Ishikawa (cell line): ENCODE measurements at regions not wholly inside any gene's neighbourhood (a gene's known extent, or its start where the extent isn't known, plus 50 kb on each side); places are given as distances from the start of the nearest gene placed in this dataset.

ENCODE experiments used
- CEBPB ChIP-seq: IDR thresholded peaks from 2 replicates; pipeline ENCODE4 v1.6.1; 2012
- CREB1 ChIP-seq: IDR thresholded peaks from 2 replicates; pipeline ENCODE4 v1.6.1; 2012; ENCODE audit warnings: low read depth
- EGR1 ChIP-seq: IDR thresholded peaks from 2 replicates; pipeline ENCODE4 v1.6.1; 2012
- EP300 ChIP-seq: IDR thresholded peaks from 2 replicates; pipeline ENCODE4 v1.6.1; 2012; ENCODE audit warnings: borderline replicate concordance
- FOXM1 ChIP-seq: IDR thresholded peaks from 2 replicates; pipeline ENCODE4 v1.6.1; 2012; ENCODE audit warnings: low read depth, borderline replicate concordance
- TAF1 ChIP-seq: IDR thresholded peaks from 2 replicates; pipeline ENCODE4 v1.6.1; 2012; ENCODE audit warnings: low read depth, mild to moderate bottlenecking
- TCF12 ChIP-seq: IDR thresholded peaks from 2 replicates; pipeline ENCODE4 v1.6.1; 2012; ENCODE audit warnings: low read depth
- YY1 ChIP-seq: IDR thresholded peaks from 2 replicates; pipeline ENCODE4 v1.6.1; 2012; ENCODE audit warnings: low read depth
- TF ChIP-seq, protein P1 (sequence below): IDR thresholded peaks from 2 replicates; pipeline ENCODE4 v1.6.1; 2012; ENCODE audit warnings: low read depth, mild to moderate bottlenecking
- TF ChIP-seq, protein P2 (sequence below): IDR thresholded peaks from 2 replicates; pipeline ENCODE4 v1.6.1; 2012

DNA sequence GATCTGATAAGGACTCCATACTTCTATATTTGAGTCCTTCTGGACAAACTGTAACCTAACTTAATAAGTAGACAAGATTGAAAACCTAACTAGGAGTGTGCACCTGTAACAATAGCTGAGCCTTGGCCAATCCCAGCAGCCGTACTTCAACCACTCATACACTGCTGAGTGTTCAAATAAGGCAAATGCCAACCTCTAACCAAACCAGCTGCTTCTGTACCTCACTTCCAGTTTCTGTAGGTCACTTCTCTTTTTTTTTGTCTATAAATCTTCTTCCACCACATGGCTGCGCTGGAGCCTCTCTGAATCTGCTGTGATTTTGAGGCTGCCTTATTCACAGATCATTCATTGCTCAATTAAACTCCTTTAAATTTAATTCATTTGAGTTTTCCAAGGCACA is 753.2 kb downstream of the DNAJB9 start:
- TF ChIP-seq CREB1 (no peak), CEBPB (no peak), TCF12 (no peak), YY1 (no peak), EGR1 (no peak), FOXM1 (no peak), EP300 (no peak), TAF1 (no peak)
- TF ChIP-seq, protein P1, sequence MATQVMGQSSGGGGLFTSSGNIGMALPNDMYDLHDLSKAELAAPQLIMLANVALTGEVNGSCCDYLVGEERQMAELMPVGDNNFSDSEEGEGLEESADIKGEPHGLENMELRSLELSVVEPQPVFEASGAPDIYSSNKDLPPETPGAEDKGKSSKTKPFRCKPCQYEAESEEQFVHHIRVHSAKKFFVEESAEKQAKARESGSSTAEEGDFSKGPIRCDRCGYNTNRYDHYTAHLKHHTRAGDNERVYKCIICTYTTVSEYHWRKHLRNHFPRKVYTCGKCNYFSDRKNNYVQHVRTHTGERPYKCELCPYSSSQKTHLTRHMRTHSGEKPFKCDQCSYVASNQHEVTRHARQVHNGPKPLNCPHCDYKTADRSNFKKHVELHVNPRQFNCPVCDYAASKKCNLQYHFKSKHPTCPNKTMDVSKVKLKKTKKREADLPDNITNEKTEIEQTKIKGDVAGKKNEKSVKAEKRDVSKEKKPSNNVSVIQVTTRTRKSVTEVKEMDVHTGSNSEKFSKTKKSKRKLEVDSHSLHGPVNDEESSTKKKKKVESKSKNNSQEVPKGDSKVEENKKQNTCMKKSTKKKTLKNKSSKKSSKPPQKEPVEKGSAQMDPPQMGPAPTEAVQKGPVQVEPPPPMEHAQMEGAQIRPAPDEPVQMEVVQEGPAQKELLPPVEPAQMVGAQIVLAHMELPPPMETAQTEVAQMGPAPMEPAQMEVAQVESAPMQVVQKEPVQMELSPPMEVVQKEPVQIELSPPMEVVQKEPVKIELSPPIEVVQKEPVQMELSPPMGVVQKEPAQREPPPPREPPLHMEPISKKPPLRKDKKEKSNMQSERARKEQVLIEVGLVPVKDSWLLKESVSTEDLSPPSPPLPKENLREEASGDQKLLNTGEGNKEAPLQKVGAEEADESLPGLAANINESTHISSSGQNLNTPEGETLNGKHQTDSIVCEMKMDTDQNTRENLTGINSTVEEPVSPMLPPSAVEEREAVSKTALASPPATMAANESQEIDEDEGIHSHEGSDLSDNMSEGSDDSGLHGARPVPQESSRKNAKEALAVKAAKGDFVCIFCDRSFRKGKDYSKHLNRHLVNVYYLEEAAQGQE = no peak
- TF ChIP-seq, protein P2, sequence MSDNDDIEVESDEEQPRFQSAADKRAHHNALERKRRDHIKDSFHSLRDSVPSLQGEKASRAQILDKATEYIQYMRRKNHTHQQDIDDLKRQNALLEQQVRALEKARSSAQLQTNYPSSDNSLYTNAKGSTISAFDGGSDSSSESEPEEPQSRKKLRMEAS = no peak
